SU-DHL-6 (cell line): ENCODE measurements at regions not wholly inside any gene's neighbourhood (a gene's known extent, or its start where the extent isn't known, plus 50 kb on each side); places are given as distances from the start of the nearest gene placed in this dataset.

ENCODE experiments used
- EZH2phosphoT487 ChIP-seq: fragments of 200-600 bp; sonication (generic), shearing (Covaris generic); conservative IDR thresholded peaks from 2 replicates; pipeline ENCODE4 v1.6.1; 2018; ENCODE audit warnings: mild to moderate bottlenecking, antibody characterized with exemption, low read length, moderate library complexity, mixed read lengths
- TF ChIP-seq, protein P1 (sequence below): fragments of 200-600 bp; sonication (generic); IDR thresholded peaks from one replicate; pipeline ENCODE4 v1.5.1; 2017; ENCODE audit warnings: antibody characterized with exemption, mild to moderate bottlenecking, low read length, moderate library complexity; ENCODE audit not compliant: insufficient read depth, poor library complexity, severe bottlenecking

DNA sequence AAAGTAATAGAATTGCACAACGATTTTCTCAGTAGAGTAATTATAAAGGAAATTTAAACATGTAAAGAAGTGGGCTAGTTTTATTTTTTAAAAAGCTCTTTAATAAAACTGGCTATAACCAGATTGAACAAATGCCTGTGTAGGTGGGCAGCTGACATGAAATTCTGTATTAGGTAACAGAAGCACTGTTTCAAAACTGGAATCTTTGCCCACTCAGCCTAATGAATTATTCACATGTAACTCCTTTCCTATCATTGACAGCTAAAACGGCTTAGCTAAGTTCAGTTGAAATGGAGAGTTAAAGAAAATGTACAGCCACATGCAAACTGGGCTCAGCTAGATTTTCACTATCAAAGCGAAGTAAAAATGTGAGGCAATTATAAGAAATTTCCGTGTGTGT lies 1300.1 kb upstream of the ACO1 start:
- TF ChIP-seq, protein P1, sequence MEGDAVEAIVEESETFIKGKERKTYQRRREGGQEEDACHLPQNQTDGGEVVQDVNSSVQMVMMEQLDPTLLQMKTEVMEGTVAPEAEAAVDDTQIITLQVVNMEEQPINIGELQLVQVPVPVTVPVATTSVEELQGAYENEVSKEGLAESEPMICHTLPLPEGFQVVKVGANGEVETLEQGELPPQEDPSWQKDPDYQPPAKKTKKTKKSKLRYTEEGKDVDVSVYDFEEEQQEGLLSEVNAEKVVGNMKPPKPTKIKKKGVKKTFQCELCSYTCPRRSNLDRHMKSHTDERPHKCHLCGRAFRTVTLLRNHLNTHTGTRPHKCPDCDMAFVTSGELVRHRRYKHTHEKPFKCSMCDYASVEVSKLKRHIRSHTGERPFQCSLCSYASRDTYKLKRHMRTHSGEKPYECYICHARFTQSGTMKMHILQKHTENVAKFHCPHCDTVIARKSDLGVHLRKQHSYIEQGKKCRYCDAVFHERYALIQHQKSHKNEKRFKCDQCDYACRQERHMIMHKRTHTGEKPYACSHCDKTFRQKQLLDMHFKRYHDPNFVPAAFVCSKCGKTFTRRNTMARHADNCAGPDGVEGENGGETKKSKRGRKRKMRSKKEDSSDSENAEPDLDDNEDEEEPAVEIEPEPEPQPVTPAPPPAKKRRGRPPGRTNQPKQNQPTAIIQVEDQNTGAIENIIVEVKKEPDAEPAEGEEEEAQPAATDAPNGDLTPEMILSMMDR, result no peak
- TF ChIP-seq EZH2phosphoT487, result no peak
